CD4-positive, alpha-beta T cell (primary cell): ENCODE measurements at regions not wholly inside any gene's neighbourhood (a gene's known extent, or its start where the extent isn't known, plus 50 kb on each side); places are given as distances from the start of the nearest gene placed in this dataset.

Experiments
- ATAC-seq: fragments of 200-7000 bp; cut with Tn5 transposase; one replicate; pipeline ENCODE4 v1.10.0; 2022; ENCODE audit warnings: mild to moderate bottlenecking; ENCODE audit not compliant: poor library complexity
- CTCF ChIA-PET: fragments of 350-600 bp; sonication (Branson Sonifier 250); formaldehyde crosslinking; loops from one replicate; lab custom pipeline; 2021; ENCODE audit warnings: antibody characterized with exemption, inconsistent platforms; lab: Charles Lee
- POLR2A ChIA-PET: fragments of 350-600 bp; sonication (Branson Sonifier 250); formaldehyde crosslinking; loops from one replicate; lab custom pipeline; 2021; ENCODE audit warnings: antibody characterized with exemption, inconsistent platforms; lab: Charles Lee
- DNase-seq, 14 experiments: peaks; one replicate each; pipeline ENCODE4 v3.0.0-alpha.2; 2013 to 2020; ENCODE audit warnings: mixed read lengths in 2 of 14
- H3K27ac ChIP-seq, 2 donors: one replicate each; pipeline versions ENCODE4 v1.5.1 to v1.7.0; 2013; ENCODE audit warnings: low read length in 2 of 2, low read depth in 1 of 2, mild to moderate bottlenecking in 1 of 2
- H3K27me3 ChIP-seq, 2 experiments: 1 replicate in 1 of 2; 2 replicates in 1 of 2; pipeline versions ENCODE4 v1.6.1 to v1.7.0; 2013; ENCODE audit warnings: low read length in 2 of 2, control low read depth in 1 of 2, mild to moderate bottlenecking in 1 of 2, moderate library complexity in 1 of 2; ENCODE audit not compliant: insufficient read depth in 2 of 2, control insufficient read depth in 1 of 2
- H3K36me3 ChIP-seq: one replicate; pipeline ENCODE4 v1.6.1; 2013; ENCODE audit warnings: low read length, control low read depth; ENCODE audit not compliant: insufficient read depth
- H3K4me1 ChIP-seq: one replicate; pipeline ENCODE4 v1.6.1; 2013; ENCODE audit warnings: low read length, control low read depth; ENCODE audit not compliant: insufficient read depth
- H3K4me3 ChIP-seq: one replicate; pipeline ENCODE4 v1.5.1; 2013; ENCODE audit warnings: mild to moderate bottlenecking, low read length, moderate library complexity
- H3K9me3 ChIP-seq, 2 experiments: 1 replicate in 1 of 2; 2 replicates in 1 of 2; pipeline versions ENCODE4 v1.6.1 to v1.7.0; 2013; ENCODE audit warnings: low read length in 2 of 2, mild to moderate bottlenecking in 2 of 2, control low read depth in 1 of 2, moderate library complexity in 1 of 2; ENCODE audit not compliant: control insufficient read depth in 1 of 2, insufficient read depth in 1 of 2
- H3K27ac Mint-ChIP-seq: one replicate; pipeline ENCODE4 v1.8.0; 2020; ENCODE audit warnings: mixed read lengths
- H3K27me3 Mint-ChIP-seq: one replicate; pipeline ENCODE4 v1.8.0; 2021; ENCODE audit warnings: mixed read lengths
- H3K36me3 Mint-ChIP-seq: one replicate; pipeline ENCODE4 v1.8.0; 2021; ENCODE audit warnings: low read depth, mixed read lengths
- H3K4me1 Mint-ChIP-seq: one replicate; pipeline ENCODE4 v1.8.0; 2021; ENCODE audit warnings: low read depth, mixed read lengths
- H3K4me3 Mint-ChIP-seq: one replicate; pipeline ENCODE4 v1.8.0; 2020; ENCODE audit warnings: mild to moderate bottlenecking, mixed read lengths
- H3K9me3 Mint-ChIP-seq: one replicate; pipeline ENCODE4 v1.8.0; 2020; ENCODE audit warnings: mixed read lengths
- CTCF ChIP-seq: fragments of 200-600 bp; IDR thresholded peaks from one replicate; pipeline ENCODE4 v1.8.0; 2022; ENCODE audit warnings: antibody characterized with exemption, mild to moderate bottlenecking
- intact Hi-C, 2 experiments: fragments of 100-400 bp; cut with DNase I in 1 of 2; cut with micrococcal nuclease in 1 of 2; formaldehyde crosslinking; loops; one replicate each; pipeline versions ENCODE4 v1.15.1 to v1.9.0; 2023 to 2025; cut with DNase I, micrococcal nuclease

- Mint-ChIP-seq H3K9me3 (no peaks in the 10 kb centered on the region), H3K4me3 (no peak overlapping the region), H3K4me1 (no peaks in the 10 kb centered on the region), H3K27me3 (no peaks in the 10 kb centered on the region), H3K36me3 (no peaks in the 10 kb centered on the region), H3K27ac (no peak overlapping the region)
- no peak overlapping the region for H3K4me3 ChIP-seq
- H3K36me3 ChIP-seq, result no peaks in the 10 kb centered on the region
- no peaks in the 10 kb centered on the region for H3K4me1 ChIP-seq
- ATAC-seq, result no peak
- CTCF ChIA-PET, result no interaction called here
- no peak for DNase-seq
- no peak for TF ChIP-seq CTCF
- H3K27ac ChIP-seq, result no peak overlapping the region
- H3K9me3 ChIP-seq, result peaks cover 0 to 4% of the 10 kb centered on the region in 2 experiments
- intact Hi-C loops, result no loop called here
- POLR2A ChIA-PET, result no interaction called here
- no peaks in the 10 kb centered on the region for H3K27me3 ChIP-seq
Observed at GRCh38 chr14:53814392-53814791, 142.2 kb downstream of the BMP4 start.

- H3K27ac Mint-ChIP-seq, result no peak overlapping the region
- H3K4me3 ChIP-seq, result no peak overlapping the region
- no peaks in the 10 kb centered on the region for H3K9me3 ChIP-seq
- H3K27me3 Mint-ChIP-seq, result no peaks in the 10 kb centered on the region
- TF ChIP-seq CTCF, result no peak
- no peak overlapping the region for H3K27ac ChIP-seq
- intact Hi-C loops, result no loop called here
- no peaks in the 10 kb centered on the region for H3K4me1 Mint-ChIP-seq
- H3K36me3 Mint-ChIP-seq, result no peaks in the 10 kb centered on the region
- H3K36me3 ChIP-seq, result no peaks in the 10 kb centered on the region
- H3K9me3 Mint-ChIP-seq, result peaks cover 7% of the 10 kb centered on the region
- POLR2A ChIA-PET, result no interaction called here
- no peak overlapping the region for H3K4me3 Mint-ChIP-seq
- ATAC-seq (no peak), DNase-seq (no peak)
- no peaks in the 10 kb centered on the region for H3K4me1 ChIP-seq
- H3K27me3 ChIP-seq, result no peaks in the 10 kb centered on the region
- CTCF ChIA-PET, result no interaction called here
Observed at GRCh38 chr14:53810221-53810620, 146.4 kb downstream of the BMP4 start.

- Mint-ChIP-seq H3K36me3 (no peaks in the 10 kb centered on the region), H3K4me1 (no peaks in the 10 kb centered on the region), H3K27me3 (no peaks in the 10 kb centered on the region), H3K4me3 (no peak overlapping the region), H3K27ac (no peak overlapping the region), H3K9me3 (peaks cover 11% of the 10 kb centered on the region)
- Histone ChIP-seq H3K9me3 (no peaks in the 10 kb centered on the region), H3K4me3 (no peak overlapping the region), H3K27me3 (no peaks in the 10 kb centered on the region), H3K27ac (no peak overlapping the region), H3K36me3 (no peaks in the 10 kb centered on the region), H3K4me1 (no peaks in the 10 kb centered on the region)
- intact Hi-C loops, result no loop called here
- POLR2A ChIA-PET, result interaction anchor here (0.8 kb wide), 1 partner anchor 10 kb away, joined by 3 read pairs; no protein-coding TSS in a partner anchor
- CTCF ChIA-PET, result no interaction called here
- no peak for TF ChIP-seq CTCF
- DNase-seq, result no peak
- no peak for ATAC-seq
Observed at GRCh38 chr14:53808042-53808441, 148.6 kb downstream of the BMP4 start.
